NT2/D1 (cell line): ENCODE measurements at regions not wholly inside any gene's neighbourhood (a gene's known extent, or its start where the extent isn't known, plus 50 kb on each side); places are given as distances from the start of the nearest gene placed in this dataset.

ENCODE experiments used
- DNase-seq: peaks from one replicate; pipeline ENCODE4 v3.0.0-alpha.2; 2011; ENCODE audit warnings: low read depth, low spot score
- H3K27me3 ChIP-seq: 2 replicates; pipeline ENCODE4 v1.6.0; 2011; ENCODE audit warnings: mild to moderate bottlenecking; ENCODE audit not compliant: insufficient read length, insufficient read depth
- H3K36me3 ChIP-seq: 2 replicates; pipeline ENCODE4 v1.6.1; 2011; ENCODE audit warnings: mild to moderate bottlenecking, low read length, mixed read lengths; ENCODE audit not compliant: insufficient read depth, insufficient read length
- H3K4me1 ChIP-seq: 2 replicates; pipeline ENCODE4 v1.5.1; 2011; ENCODE audit not compliant: insufficient read depth, insufficient read length
- H3K4me3 ChIP-seq: 2 replicates; pipeline ENCODE4 v1.5.1; 2011; ENCODE audit warnings: low read depth; ENCODE audit not compliant: insufficient read length
- H3K9ac ChIP-seq: 2 replicates; pipeline ENCODE4 v1.6.0; 2011; ENCODE audit warnings: low read depth; ENCODE audit not compliant: insufficient read length
- H3K9me3 ChIP-seq: 2 replicates; pipeline ENCODE4 v1.5.1; 2011; ENCODE audit warnings: mild to moderate bottlenecking, low read length; ENCODE audit not compliant: insufficient read depth
- SUZ12 ChIP-seq: IDR thresholded peaks from 2 replicates; pipeline ENCODE4 v1.6.1; 2011; ENCODE audit not compliant: insufficient read length, insufficient read depth; ENCODE audit errors: extremely low read depth
- YY1 ChIP-seq: IDR thresholded peaks from 2 replicates; pipeline ENCODE4 v1.6.1; 2011; ENCODE audit not compliant: insufficient read length, insufficient read depth
- ZNF274 ChIP-seq: IDR thresholded peaks from 2 replicates; pipeline ENCODE4 v1.6.1; 2011; ENCODE audit warnings: mild to moderate bottlenecking, low read depth, low read length

- Histone ChIP-seq H3K4me1 (no peaks in the 10 kb centered on the region), H3K4me3 (no peak overlapping the region), H3K9ac (no peak overlapping the region), H3K9me3 (no peaks in the 10 kb centered on the region; the same call in none of the 2 replicates), H3K36me3 (no peaks in the 10 kb centered on the region), H3K27me3 (no peaks in the 10 kb centered on the region)
- TF ChIP-seq ZNF274 = no peak
- no peak for TF ChIP-seq YY1
- no peak for TF ChIP-seq SUZ12
- DNase-seq = no peak
Observed at GRCh38 chr3:82581350-82581749, 819.9 kb upstream of the GBE1 start.

DNA sequence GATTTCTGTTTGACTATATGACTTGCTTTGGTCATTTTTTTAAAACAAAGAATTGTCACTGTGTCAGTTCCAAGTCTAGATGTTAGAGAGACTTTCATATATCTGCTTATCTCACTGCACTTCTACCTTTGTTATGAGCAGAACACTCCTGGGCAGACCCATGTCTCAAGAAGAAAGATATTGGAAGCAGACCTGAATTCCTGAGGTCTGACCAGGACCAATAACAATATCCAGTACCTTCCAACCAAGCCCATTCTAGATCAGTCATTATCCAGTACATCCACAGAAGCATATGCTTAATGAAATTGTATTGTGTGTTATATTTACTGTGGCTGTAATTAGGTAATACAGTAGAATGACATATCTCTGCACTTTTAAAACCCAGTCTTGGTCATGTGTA lies 811.3 kb upstream of the GBE1 start:
- no peaks in the 10 kb centered on the region for H3K27me3 ChIP-seq
- H3K4me3 ChIP-seq = no peak overlapping the region
- no peaks in the 10 kb centered on the region for H3K36me3 ChIP-seq
- no peak for TF ChIP-seq SUZ12
- H3K9me3 ChIP-seq = no peaks in the 10 kb centered on the region
- no peak for DNase-seq
- no peaks in the 10 kb centered on the region for H3K4me1 ChIP-seq
- H3K9ac ChIP-seq = no peak overlapping the region

DNA sequence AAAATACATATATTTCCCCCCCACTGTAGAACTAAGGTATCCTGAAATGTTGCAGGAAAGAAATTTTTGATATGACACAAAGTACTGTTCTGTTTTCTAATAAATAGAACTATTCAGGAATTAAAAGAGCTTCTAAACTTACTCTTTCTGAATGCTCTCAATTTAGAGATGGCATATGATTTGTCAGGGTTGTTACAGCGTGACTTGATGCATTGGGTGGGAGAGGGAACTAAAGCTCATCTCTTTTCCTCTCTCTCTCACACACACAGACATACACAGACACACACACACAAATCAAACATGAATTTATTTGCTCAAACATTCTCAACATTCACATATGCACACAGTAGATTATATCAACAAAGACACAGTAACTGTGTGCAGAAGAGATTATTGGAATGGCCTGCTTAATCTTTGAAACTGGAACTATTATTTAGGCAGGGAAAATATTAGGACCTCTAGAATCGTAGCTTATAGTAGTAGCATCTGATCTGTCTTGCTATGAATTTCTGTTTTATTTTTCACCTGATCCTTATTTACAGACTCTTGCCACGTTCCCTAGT lies 807.4 kb upstream of the GBE1 start:
- Histone ChIP-seq H3K27me3 (no peaks in the 10 kb centered on the region), H3K9ac (no peak overlapping the region), H3K4me3 (no peak overlapping the region), H3K4me1 (no peaks in the 10 kb centered on the region), H3K36me3 (no peaks in the 10 kb centered on the region), H3K9me3 (no peaks in the 10 kb centered on the region)
- no peak for TF ChIP-seq ZNF274
- no peak for TF ChIP-seq YY1
- TF ChIP-seq SUZ12 = no peak
- DNase-seq = no peak

DNA sequence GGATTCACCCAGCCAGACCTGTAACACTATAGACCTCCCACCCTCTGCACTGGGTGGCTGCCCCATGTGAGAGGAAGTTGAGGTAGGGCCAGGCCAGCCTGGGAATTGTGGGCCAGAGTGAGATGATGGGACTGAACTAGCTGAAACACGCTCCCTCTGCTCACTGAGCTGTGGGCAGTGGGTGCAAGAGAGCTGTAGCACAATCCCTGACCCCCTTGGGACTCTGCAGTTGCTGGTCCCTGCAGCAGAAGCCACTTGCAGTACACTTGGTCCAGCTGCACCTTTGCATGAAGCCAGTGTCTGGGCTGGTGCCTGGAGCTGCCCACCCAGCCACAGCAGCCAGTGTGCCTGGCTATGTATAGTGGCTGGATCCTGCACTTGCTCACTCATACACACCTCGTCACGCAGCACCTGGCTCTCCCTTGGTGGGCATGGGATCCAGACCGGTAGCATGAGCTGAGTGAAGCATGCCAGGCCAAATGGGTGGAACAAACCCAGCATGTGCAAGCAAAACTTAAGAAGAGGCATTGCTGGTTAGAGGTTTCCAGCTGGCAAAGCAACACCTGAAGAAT lies 805.7 kb upstream of the GBE1 start:
- Histone ChIP-seq H3K4me1 (no peaks in the 10 kb centered on the region), H3K9me3 (no peaks in the 10 kb centered on the region), H3K9ac (no peak overlapping the region), H3K27me3 (no peaks in the 10 kb centered on the region), H3K4me3 (no peak overlapping the region), H3K36me3 (no peaks in the 10 kb centered on the region)
- no peak for TF ChIP-seq ZNF274
- TF ChIP-seq YY1 = no peak
- TF ChIP-seq SUZ12 = no peak
- DNase-seq = no peak

DNA sequence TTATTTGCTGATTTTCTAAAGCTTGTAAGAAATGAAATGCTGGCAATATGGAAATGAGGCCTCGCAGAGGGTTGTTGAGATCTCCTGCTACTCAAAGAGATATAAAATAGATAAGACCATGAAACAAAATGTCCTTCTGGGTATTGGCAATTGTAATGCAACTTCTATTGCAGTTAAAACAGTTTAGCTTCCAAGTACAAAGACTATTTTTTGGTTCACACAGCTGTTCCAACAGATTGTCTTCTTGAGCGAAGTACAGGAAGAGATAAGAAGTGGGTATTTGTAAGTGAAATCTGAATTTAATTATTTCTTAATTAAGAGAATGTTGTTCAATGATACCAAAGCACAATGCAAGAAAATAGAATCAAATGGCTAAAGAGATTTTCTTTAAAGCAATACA lies 801.5 kb upstream of the GBE1 start:
- Histone ChIP-seq H3K4me3 (no peak overlapping the region), H3K36me3 (no peaks in the 10 kb centered on the region), H3K4me1 (no peaks in the 10 kb centered on the region), H3K9me3 (no peaks in the 10 kb centered on the region), H3K27me3 (no peaks in the 10 kb centered on the region), H3K9ac (no peak overlapping the region)
- no peak for DNase-seq
- no peak for TF ChIP-seq YY1
- TF ChIP-seq SUZ12 = no peak
- TF ChIP-seq ZNF274 = no peak

DNA sequence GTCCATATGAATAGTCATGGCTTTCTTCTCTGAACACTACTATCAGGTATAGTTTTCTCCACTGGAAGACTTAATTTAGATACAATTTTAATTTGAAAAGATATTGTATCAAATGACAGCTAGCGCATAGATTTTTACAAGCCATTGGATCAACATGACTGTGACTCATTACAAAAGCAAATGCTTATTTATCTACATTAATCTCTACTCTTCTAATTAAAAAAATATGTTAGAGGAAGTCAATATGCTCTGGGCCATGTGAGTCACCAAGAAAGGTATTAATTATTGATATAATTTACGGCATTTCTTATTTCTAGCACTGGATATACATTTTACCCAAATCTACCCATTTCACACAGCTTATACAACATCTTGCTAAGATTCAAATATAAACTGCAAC lies 800.3 kb upstream of the GBE1 start:
- Histone ChIP-seq H3K4me1 (no peaks in the 10 kb centered on the region), H3K27me3 (no peaks in the 10 kb centered on the region), H3K9ac (no peak overlapping the region), H3K4me3 (no peak overlapping the region), H3K9me3 (no peaks in the 10 kb centered on the region), H3K36me3 (no peaks in the 10 kb centered on the region)
- DNase-seq = no peak
- TF ChIP-seq SUZ12 = no peak
- TF ChIP-seq YY1 = no peak
- TF ChIP-seq ZNF274 = no peak

DNA sequence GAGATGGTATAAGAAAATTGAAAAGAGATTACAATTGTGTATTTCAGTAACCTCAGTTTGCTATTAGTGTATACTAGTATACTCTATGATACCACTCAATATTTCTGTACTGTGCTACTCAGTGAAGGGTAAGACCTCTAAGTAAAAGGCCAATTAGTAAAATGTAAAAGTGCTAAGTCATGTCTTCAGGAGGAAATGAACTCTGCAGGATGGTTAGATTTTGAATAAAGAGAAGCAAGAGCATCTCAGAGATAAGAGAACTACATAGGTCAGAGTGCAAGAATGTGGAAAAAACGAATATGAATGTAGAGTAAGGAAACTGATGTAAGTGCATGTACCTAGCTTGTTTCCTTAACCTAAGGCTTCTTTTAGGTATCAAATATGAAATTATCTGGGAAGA lies 796.6 kb upstream of the GBE1 start:
- no peaks in the 10 kb centered on the region for H3K4me1 ChIP-seq
- no peak overlapping the region for H3K9ac ChIP-seq

More for the DNA sequence above, 796.6 kb upstream of the GBE1 start:
- Histone ChIP-seq H3K27me3 (no peaks in the 10 kb centered on the region), H3K9me3 (no peaks in the 10 kb centered on the region), H3K4me3 (no peak overlapping the region), H3K36me3 (no peaks in the 10 kb centered on the region)
- TF ChIP-seq ZNF274 (no peak), YY1 (no peak), SUZ12 (no peak)
- DNase-seq = peak; percentile 8
